ENCODE measurements at regions not wholly inside any gene's neighbourhood (a gene's known extent, or its start where the extent isn't known, plus 50 kb on each side); places are given as distances from the start of the nearest gene placed in this dataset.

DNA sequence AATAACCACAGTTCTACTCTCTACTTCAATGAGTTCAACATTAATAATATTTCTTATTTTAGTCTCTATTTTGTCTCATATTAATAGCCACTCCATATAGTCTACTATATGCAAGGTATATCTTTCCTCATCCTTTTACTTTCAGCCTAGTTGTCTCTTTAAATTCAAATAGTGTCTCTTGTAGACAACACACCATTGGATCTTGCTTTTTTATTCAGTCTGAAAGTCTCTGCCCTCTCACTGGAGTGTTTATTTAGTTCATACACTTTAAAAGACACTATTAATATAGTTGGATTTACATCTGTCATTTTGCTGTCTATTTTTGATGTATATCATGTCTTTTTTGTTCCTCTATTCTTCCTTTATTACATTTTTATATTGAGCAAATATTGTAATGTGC lies 103.5 kb downstream of the RFPL4B start:
- Histone ChIP-seq H3K4me2 (no peak overlapping the region), H2AFZ (ENCODE audit: low read depth) (no peak overlapping the region), H3K9me3 (peaks cover 6% of the 10 kb centered on the region; the same call in 1 of the 2 replicates), H3K9me2 (no peaks in the 10 kb centered on the region), H3K4me1 (ENCODE audit: control insufficient read depth in 1 of 2, insufficient read depth in 2 of 2, low read depth in 1 of 2, low read length in 1 of 2) (no peaks in the 10 kb centered on the region), H3K4me3 (ENCODE audit: low read depth in 2 of 2, low read length in 1 of 2) (no peak overlapping the region), H3K27me3 (ENCODE audit: insufficient read depth) (no peaks in the 10 kb centered on the region), H3K27ac (ENCODE audit: low read depth in 2 of 2, low read length in 1 of 2) (no peak overlapping the region), H3K9ac (no peak overlapping the region), H3K79me2 (ENCODE audit: insufficient read depth) (no peaks in the 10 kb centered on the region), H3K36me3 (replicated peaks in 1 of 2; ENCODE audit: control insufficient read depth in 1 of 2, insufficient read depth in 2 of 2, low read length in 1 of 2) (no peaks in the 10 kb centered on the region), H3F3A (replicated peaks; ENCODE audit: insufficient read depth) (no peaks in the 10 kb centered on the region), H4K20me1 (ENCODE audit: insufficient read depth) (no peaks in the 10 kb centered on the region)
- no peak for DNase-seq
- ChIA-PET CTCF (no interaction called here), POLR2A (no interaction called here)
- TF ChIP-seq MXI1 (IDR thresholded peaks at IDR 0.05; ENCODE audit: low read depth, low read length): no peak

DNA sequence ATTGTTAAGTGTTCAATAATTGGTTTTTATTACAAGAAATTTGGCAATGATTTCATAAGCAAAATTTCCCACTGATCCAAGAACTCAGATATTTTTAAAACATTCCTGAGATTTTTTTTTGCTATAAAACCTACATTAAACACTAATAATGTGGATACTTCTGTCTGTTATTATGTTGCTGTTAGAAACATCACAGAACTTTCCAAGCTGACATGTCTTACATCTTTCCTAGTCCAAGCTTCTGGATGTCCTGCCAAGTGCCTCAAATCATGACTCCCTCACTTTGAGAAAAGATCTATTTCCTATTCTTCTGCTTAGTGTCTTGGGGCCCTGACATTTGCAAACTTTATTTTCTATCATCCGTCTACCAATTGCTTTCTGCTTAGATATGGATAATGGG lies 110.8 kb downstream of the RFPL4B start:
- CTCF ChIA-PET: no interaction called here
- H3K4me2 ChIP-seq: no peak overlapping the region
- no peaks in the 10 kb centered on the region for H3K27me3 ChIP-seq (ENCODE audit: insufficient read depth)
- TF ChIP-seq RXRA (IDR thresholded peaks at IDR 0.05; ENCODE audit: borderline replicate concordance, low read depth): no peak
- TF ChIP-seq JUND (IDR thresholded peaks at IDR 0.05): no peak
- TF ChIP-seq, protein P1, sequence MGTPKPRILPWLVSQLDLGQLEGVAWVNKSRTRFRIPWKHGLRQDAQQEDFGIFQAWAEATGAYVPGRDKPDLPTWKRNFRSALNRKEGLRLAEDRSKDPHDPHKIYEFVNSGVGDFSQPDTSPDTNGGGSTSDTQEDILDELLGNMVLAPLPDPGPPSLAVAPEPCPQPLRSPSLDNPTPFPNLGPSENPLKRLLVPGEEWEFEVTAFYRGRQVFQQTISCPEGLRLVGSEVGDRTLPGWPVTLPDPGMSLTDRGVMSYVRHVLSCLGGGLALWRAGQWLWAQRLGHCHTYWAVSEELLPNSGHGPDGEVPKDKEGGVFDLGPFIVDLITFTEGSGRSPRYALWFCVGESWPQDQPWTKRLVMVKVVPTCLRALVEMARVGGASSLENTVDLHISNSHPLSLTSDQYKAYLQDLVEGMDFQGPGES (IDR thresholded peaks at IDR 0.05; ENCODE audit: low read depth, low read length): no peak
- TF ChIP-seq, protein P2, sequence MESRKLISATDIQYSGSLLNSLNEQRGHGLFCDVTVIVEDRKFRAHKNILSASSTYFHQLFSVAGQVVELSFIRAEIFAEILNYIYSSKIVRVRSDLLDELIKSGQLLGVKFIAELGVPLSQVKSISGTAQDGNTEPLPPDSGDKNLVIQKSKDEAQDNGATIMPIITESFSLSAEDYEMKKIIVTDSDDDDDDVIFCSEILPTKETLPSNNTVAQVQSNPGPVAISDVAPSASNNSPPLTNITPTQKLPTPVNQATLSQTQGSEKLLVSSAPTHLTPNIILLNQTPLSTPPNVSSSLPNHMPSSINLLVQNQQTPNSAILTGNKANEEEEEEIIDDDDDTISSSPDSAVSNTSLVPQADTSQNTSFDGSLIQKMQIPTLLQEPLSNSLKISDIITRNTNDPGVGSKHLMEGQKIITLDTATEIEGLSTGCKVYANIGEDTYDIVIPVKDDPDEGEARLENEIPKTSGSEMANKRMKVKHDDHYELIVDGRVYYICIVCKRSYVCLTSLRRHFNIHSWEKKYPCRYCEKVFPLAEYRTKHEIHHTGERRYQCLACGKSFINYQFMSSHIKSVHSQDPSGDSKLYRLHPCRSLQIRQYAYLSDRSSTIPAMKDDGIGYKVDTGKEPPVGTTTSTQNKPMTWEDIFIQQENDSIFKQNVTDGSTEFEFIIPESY (IDR thresholded peaks at IDR 0.05; ENCODE audit: borderline replicate concordance, low read depth): no peak
- no peak for TF ChIP-seq GATA2 (CRISPR knock-in tag; IDR thresholded peaks at IDR 0.05)
- TF ChIP-seq, protein P3, sequence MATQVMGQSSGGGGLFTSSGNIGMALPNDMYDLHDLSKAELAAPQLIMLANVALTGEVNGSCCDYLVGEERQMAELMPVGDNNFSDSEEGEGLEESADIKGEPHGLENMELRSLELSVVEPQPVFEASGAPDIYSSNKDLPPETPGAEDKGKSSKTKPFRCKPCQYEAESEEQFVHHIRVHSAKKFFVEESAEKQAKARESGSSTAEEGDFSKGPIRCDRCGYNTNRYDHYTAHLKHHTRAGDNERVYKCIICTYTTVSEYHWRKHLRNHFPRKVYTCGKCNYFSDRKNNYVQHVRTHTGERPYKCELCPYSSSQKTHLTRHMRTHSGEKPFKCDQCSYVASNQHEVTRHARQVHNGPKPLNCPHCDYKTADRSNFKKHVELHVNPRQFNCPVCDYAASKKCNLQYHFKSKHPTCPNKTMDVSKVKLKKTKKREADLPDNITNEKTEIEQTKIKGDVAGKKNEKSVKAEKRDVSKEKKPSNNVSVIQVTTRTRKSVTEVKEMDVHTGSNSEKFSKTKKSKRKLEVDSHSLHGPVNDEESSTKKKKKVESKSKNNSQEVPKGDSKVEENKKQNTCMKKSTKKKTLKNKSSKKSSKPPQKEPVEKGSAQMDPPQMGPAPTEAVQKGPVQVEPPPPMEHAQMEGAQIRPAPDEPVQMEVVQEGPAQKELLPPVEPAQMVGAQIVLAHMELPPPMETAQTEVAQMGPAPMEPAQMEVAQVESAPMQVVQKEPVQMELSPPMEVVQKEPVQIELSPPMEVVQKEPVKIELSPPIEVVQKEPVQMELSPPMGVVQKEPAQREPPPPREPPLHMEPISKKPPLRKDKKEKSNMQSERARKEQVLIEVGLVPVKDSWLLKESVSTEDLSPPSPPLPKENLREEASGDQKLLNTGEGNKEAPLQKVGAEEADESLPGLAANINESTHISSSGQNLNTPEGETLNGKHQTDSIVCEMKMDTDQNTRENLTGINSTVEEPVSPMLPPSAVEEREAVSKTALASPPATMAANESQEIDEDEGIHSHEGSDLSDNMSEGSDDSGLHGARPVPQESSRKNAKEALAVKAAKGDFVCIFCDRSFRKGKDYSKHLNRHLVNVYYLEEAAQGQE (IDR thresholded peaks at IDR 0.05; ENCODE audit: low read depth, low read length): no peak
- TF ChIP-seq SMC3 (IDR thresholded peaks at IDR 0.05; ENCODE audit: low read depth, low read length): no peak
- no peak for TF ChIP-seq NRF1 (IDR thresholded peaks at IDR 0.05; ENCODE audit: low read depth, low read length)
- no peak for TF ChIP-seq MEF2A (IDR thresholded peaks at IDR 0.05; ENCODE audit: borderline replicate concordance, low read depth)
- TF ChIP-seq EZH2phosphoT487 (IDR thresholded peaks at IDR 0.05; ENCODE audit: borderline replicate concordance, low read depth): no peak
- 90% methylated on average over 1 of the region's 1 CpG for WGBS (ENCODE audit: low lambda C conversion rate)
- H3K9me2 ChIP-seq: no peaks in the 10 kb centered on the region
- POLR2A ChIA-PET: no interaction called here
- H3K9ac ChIP-seq: no peak overlapping the region
- no peaks in the 10 kb centered on the region for H3K79me2 ChIP-seq (ENCODE audit: insufficient read depth)
- no peaks in the 10 kb centered on the region for H3K36me3 ChIP-seq (replicated peaks in 1 of 2; ENCODE audit: control insufficient read depth in 1 of 2, insufficient read depth in 2 of 2, low read length in 1 of 2)
- no peak for DNase-seq
- H4K20me1 ChIP-seq (ENCODE audit: insufficient read depth): no peaks in the 10 kb centered on the region
- no peak overlapping the region for H3K27ac ChIP-seq (ENCODE audit: low read depth in 2 of 2, low read length in 1 of 2)
- peaks cover 0 to 12% of the 10 kb centered on the region in 2 experiments; a peak in 1 of 4 replicates for H3K4me1 ChIP-seq (ENCODE audit: control insufficient read depth in 1 of 2, insufficient read depth in 2 of 2, low read depth in 1 of 2, low read length in 1 of 2)
- no peaks in the 10 kb centered on the region for H3F3A ChIP-seq (replicated peaks; ENCODE audit: insufficient read depth)
- no peak overlapping the region; the same call in 1 of the 2 replicates for H2AFZ ChIP-seq (ENCODE audit: low read depth)
- H3K9me3 ChIP-seq: no peaks in the 10 kb centered on the region
- no peak overlapping the region for H3K4me3 ChIP-seq (ENCODE audit: low read depth in 2 of 2, low read length in 1 of 2)

All from SK-N-SH (cell line).